Endodermal cell (in vitro differentiated cells): ENCODE measurements at regions not wholly inside any gene's neighbourhood (a gene's known extent, or its start where the extent isn't known, plus 50 kb on each side); places are given as distances from the start of the nearest gene placed in this dataset.

Experiments
- DNase-seq: peaks from one replicate; pipeline ENCODE4 v3.0.0-alpha.2; 2017
- H3K27ac ChIP-seq: 2 replicates; pipeline ENCODE4 v1.5.1; 2013; ENCODE audit warnings: mild to moderate bottlenecking, low read depth, low read length, moderate library complexity
- H3K27me3 ChIP-seq: 2 replicates; pipeline ENCODE4 v1.6.1; 2013; ENCODE audit warnings: mild to moderate bottlenecking, low read length, moderate library complexity; ENCODE audit not compliant: insufficient read depth, control insufficient read depth, poor library complexity, severe bottlenecking
- H3K36me3 ChIP-seq: 2 replicates; pipeline ENCODE4 v1.7.0; 2013; ENCODE audit warnings: mild to moderate bottlenecking, low read length, moderate library complexity; ENCODE audit not compliant: control insufficient read depth, insufficient read depth
- H3K4me1 ChIP-seq: one replicate; pipeline ENCODE4 v1.7.0; 2013; ENCODE audit warnings: low read length; ENCODE audit not compliant: control insufficient read depth, insufficient read depth
- H3K4me3 ChIP-seq: 2 replicates; pipeline ENCODE4 v1.5.1; 2013; ENCODE audit warnings: mild to moderate bottlenecking, low read length, moderate library complexity
- H3K9ac ChIP-seq: 2 replicates; pipeline ENCODE4 v1.6.1; 2013; ENCODE audit warnings: mild to moderate bottlenecking, low read length, moderate library complexity; ENCODE audit not compliant: poor library complexity, severe bottlenecking; ENCODE audit errors: extremely low read depth
- H3K9me3 ChIP-seq: 2 replicates; pipeline ENCODE4 v1.6.1; 2013; ENCODE audit warnings: mild to moderate bottlenecking, low read length, moderate library complexity; ENCODE audit not compliant: control insufficient read depth
- H3K27ac Mint-ChIP-seq: 2 replicates; pipeline ENCODE4 v1.8.0; 2020; ENCODE audit warnings: mixed read lengths
- H3K27me3 Mint-ChIP-seq: 2 replicates; pipeline ENCODE4 v1.8.0; 2021; ENCODE audit warnings: mild to moderate bottlenecking, mixed read lengths; ENCODE audit not compliant: insufficient read depth
- H3K36me3 Mint-ChIP-seq: 2 replicates; pipeline ENCODE4 v1.8.0; 2020; ENCODE audit warnings: low read depth, mixed read lengths
- H3K4me1 Mint-ChIP-seq: 2 replicates; pipeline ENCODE4 v1.8.0; 2020; ENCODE audit warnings: mixed read lengths
- H3K4me3 Mint-ChIP-seq: 2 replicates; pipeline ENCODE4 v1.8.0; 2020; ENCODE audit warnings: mild to moderate bottlenecking, moderate library complexity, mixed read lengths
- H3K9me3 Mint-ChIP-seq: 2 replicates; pipeline ENCODE4 v1.8.0; 2020; ENCODE audit warnings: mild to moderate bottlenecking, mixed read lengths
- CTCF ChIP-seq: fragments of 200-600 bp; sonication (generic); conservative IDR thresholded peaks from 2 replicates; pipeline ENCODE4 v1.5.0; 2021; ENCODE audit warnings: antibody characterized with exemption, mild to moderate bottlenecking
- WGBS, 2 experiments: methylation state at CpG; one replicate each; pipeline versions ENCODE4 v1.1.5 to v1.1.7; 2013; ENCODE audit warnings: missing lambda C conversion rate in 2 of 2, mixed read lengths in 1 of 2; ENCODE audit not compliant: insufficient coverage in 1 of 2, insufficient read length in 1 of 2; 5-methylcytosine and 5-hydroxymethylcytosine counted together

DNA sequence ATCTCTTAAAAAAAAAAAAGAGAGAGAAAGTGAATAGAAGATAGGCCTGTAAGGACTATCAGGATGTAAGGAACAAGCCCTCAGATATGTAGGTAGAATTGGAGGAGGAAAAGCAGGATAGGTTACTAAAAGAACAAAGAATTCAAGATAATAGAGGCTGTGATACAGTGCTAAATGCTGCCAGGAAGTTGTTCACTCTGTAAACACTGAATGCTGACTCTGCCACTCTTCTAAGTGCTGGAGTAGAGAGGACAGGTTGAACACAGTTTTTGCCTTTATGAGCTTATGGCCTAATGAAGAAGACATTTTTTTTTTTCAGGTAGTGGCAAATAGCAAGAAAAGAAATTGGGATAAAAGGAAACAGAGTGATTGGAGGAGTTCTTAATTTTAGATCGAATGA, 90.6 kb upstream of the ZNF678 start:
- Histone ChIP-seq H3K4me1 (no peaks in the 10 kb centered on the region), H3K27ac (no peak overlapping the region), H3K27me3 (no peaks in the 10 kb centered on the region), H3K4me3 (no peak overlapping the region), H3K9me3 (no peaks in the 10 kb centered on the region), H3K36me3 (no peaks in the 10 kb centered on the region), H3K9ac (no peak overlapping the region)
- DNase-seq: no peak
- peaks cover 35% of the 10 kb centered on the region for H3K27me3 Mint-ChIP-seq
- no peak overlapping the region for H3K4me3 Mint-ChIP-seq
- H3K9me3 Mint-ChIP-seq: peaks cover 13% of the 10 kb centered on the region
- TF ChIP-seq CTCF: no peak
- no peaks in the 10 kb centered on the region for H3K36me3 Mint-ChIP-seq
- no peak overlapping the region for H3K27ac Mint-ChIP-seq
- 80 to 94% methylated on average over 1 of the region's 1 CpG for WGBS, 2 experiments
- H3K4me1 Mint-ChIP-seq: peaks cover 2% of the 10 kb centered on the region

GRCh38 chr1:227470688-227471087, 92.7 kb upstream of the ZNF678 start:
- Mint-ChIP-seq H3K27ac (no peak overlapping the region), H3K4me3 (no peak overlapping the region), H3K4me1 (peaks cover 2% of the 10 kb centered on the region), H3K27me3 (peaks cover 19% of the 10 kb centered on the region), H3K9me3 (peaks cover 13% of the 10 kb centered on the region), H3K36me3 (no peaks in the 10 kb centered on the region)
- no peak for DNase-seq
- no peak overlapping the region for H3K27ac ChIP-seq
- H3K9ac ChIP-seq: no peak overlapping the region
- no peaks in the 10 kb centered on the region for H3K9me3 ChIP-seq
- no peak for TF ChIP-seq CTCF
- no peaks in the 10 kb centered on the region for H3K4me1 ChIP-seq
- WGBS, 2 experiments: 91 to 100% methylated on average over 2 of the region's 2 CpGs
- H3K4me3 ChIP-seq: no peak overlapping the region
- H3K27me3 ChIP-seq: peaks cover under 1% of the 10 kb centered on the region
- no peaks in the 10 kb centered on the region for H3K36me3 ChIP-seq

- no peaks in the 10 kb centered on the region for H3K4me1 ChIP-seq
- Mint-ChIP-seq H3K27ac (no peak overlapping the region), H3K36me3 (no peaks in the 10 kb centered on the region), H3K27me3 (peaks cover 9% of the 10 kb centered on the region), H3K4me3 (no peak overlapping the region), H3K9me3 (peaks cover 13% of the 10 kb centered on the region), H3K4me1 (peaks cover 2% of the 10 kb centered on the region)
- no peaks in the 10 kb centered on the region for H3K9me3 ChIP-seq
- WGBS, 2 experiments: 76 to 100% methylated on average over 1 to 3 of the region's 3 CpGs
- H3K27me3 ChIP-seq: peaks cover 3% of the 10 kb centered on the region
- H3K4me3 ChIP-seq: no peak overlapping the region
- H3K36me3 ChIP-seq: no peaks in the 10 kb centered on the region
- no peak overlapping the region for H3K27ac ChIP-seq
- H3K9ac ChIP-seq: no peak overlapping the region
- no peak for DNase-seq
- no peak for TF ChIP-seq CTCF
Observed at GRCh38 chr1:227469708-227470107, 93.6 kb upstream of the ZNF678 start.
